GM19025 (cell line): ENCODE measurements at regions not wholly inside any gene's neighbourhood (a gene's known extent, or its start where the extent isn't known, plus 50 kb on each side); places are given as distances from the start of the nearest gene placed in this dataset.
"Not testable (repeated sequence)": the region's sequence is repeated elsewhere in the genome, so short reads cannot be mapped to it uniquely, and the experiment has no call there.

ENCODE experiments used
- ATAC-seq: cut with Tn5 transposase; IDR thresholded peaks from one replicate; pipeline ENCODE4 v1.9.1; 2021; ENCODE audit warnings: mild to moderate bottlenecking, low read depth, moderate library complexity; ENCODE audit not compliant: unreplicated experiment

DNA sequence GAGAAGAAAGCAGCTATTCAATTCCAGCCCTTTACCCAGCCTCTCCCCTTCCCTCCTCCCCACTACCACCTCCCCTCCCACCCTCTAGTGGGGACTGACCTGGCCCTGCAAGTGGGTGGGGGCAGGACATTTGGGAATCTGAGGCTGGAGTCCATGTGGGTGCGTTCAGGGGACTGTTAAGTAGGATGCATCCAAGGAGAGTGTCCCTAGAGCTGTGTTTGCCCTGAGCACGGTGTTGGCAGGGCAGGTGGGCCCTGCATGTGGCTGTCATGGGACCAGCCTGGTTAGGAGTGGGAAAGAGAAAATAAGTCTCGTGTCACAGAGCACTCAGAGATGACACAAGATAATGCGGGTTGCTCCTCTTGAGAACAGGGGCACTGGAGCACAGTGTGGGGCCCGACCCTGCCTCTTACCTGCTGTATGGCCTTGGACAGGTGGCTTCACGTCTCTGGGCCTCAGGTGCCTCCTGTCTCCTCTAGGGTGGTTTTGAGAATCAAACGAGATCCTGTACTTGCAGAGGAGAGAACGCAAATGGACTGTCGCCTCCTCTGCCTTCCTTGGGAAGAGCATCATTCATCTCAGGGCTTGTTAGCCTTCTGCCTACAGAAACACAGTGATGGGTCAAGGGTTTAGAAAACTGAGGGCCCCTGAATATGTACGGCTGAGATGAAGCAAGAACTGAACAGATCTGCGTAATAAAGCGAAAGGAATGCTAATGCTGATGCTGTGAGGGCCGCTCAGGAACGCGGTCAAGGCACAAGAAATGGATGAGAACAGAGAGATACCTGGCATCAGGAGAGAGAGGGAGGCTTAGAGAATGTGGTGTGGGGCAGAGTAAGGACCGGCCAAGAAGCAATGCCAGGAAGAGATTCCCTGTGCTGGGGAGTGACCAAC is 187.7 kb upstream of the HAAO start:
- ATAC-seq, result no peak

DNA sequence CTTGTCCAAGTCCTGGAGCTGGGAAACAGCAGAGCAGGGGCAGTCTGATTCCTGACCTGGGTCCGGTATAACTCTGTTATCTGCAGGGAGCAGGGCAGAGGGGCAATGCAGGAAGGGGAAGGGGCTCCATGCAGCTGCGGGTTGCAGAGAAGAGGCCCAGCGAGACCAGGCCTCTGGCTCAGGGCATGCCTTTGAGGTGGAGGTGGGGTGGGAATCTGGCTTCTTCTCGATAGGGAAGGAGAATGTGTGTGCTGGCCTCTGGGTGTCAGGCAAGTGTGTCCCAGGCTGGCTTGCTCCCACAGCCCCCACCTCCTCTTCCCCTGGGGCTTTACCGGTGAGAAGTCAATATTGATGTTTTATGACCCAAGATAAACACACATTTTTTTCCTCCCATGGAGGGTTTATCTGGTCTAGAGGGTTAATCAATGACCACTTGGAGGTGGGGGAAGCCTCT is 187.1 kb upstream of the HAAO start:
- no peak for ATAC-seq

DNA sequence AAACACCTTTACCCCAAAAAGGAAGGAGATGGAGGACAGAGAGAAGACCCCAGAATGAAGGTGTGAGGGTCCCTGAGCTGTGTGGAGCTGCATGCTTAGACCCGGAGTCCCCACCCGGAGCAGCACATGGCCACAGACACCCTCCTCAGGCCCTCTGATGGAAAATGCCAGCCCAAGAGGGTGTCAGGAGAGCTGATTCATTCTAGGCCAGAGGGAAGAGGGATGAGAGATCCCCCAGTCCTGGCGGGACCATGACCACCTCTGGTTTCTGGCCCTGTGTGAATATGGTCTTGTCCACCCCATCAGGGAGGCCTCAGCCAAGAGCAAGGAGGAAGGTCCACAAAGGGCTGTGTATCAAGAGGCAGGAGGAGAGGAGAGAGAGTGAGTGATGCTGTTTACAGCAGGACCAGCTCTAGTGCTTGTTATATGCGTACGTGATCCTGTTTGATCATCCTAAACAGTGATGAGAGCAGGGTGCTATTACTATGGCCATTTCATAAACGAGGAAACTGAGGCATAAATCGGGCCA is 186.6 kb upstream of the HAAO start:
- no peak for ATAC-seq

DNA sequence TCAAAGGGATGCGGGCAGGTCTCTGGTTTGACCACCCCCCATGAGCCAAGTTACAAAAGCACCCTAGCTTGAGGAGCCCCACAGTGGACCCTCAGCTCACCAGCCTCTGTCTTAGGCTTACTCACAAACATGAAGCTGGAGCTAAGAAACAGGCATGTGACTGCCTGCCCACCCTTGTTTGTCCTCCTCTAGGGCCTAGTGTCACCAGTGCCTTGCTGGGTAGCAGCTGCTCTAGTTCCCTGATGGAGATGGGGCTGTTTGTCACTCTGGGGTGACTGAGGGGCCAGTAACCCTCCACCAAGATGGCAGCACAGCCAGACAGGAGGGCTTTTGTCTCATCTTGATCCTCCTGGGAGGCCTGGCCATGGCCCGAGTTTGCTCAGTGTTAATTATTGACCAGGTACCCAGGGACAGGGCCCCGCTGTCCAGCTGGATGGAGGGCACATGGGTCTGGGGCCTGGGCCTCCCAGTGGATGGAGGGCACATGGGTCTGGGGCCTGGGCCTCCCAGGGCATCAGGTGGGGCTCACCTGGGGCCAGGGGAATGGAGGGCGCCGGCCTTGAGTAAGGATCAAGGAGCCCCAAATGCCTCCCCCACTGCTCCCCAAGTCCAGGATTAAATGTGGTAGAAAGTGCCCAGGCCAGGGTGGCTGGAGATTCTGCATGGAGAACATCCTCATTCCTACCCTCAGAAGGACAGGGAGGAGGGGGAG is 185.9 kb upstream of the HAAO start:
- ATAC-seq, result no peak

DNA sequence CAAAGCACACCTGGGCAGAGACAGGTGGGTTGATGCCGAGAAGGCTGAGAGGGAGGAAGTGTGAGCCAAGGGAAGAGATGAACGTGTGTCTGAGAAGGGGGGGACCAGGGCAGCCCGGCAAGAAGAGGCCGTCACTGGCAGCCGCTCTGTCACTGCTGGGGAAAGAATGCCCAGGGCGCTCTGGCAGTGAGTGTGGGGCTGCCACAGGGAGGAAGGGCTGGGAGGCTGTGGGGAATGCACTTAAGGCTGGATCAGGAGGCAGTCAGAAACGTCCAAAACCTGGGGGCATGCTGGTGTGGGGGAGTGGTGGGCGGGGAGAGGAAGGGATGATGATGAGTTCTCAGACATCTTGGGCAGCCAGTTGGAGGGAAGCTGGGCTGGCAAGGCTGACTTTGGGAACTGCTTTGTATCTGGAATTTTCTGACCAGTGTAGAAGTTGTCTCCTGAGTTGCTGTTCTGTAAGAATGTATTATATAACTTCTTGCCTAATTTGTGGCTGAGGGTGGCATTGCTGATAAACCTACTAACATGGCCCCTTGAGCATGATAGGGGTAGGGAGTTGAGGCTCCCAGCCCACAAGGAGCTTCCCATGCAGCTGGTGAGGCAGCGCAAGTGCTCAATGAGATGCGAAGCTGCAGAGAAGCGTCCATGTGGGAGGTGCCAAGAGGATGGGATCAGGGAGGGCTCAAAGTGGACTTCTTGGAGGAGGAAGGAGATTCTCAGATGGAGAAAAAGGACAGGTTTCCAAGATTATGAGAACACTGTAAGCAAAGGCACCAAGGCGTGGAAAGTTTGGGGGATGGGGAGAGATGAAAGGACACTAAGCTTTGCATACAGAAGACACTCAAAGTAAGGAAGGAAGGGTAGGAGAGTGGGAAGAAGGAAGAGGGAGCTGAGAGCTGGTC is 185.1 kb upstream of the HAAO start:
- ATAC-seq, result no peak

DNA sequence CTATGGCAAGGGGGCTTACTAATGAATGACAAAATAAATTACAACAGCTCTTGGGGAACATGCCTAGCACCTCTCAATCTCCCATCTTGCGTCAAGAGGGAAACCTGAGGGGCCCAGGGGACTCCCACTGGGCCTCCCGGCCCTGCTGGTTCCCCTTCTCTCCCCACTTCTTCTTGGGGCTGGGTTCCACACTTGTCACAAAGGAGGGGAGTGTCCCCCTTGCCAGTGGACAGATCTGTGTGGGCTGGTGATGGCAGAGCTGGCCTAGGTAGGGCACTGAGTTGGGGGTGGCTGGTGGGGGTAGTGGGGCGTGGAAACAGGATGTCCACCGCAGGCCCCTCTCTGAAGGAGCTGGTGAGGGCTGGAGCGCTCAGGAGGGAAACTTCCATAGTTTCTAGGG is 184.0 kb upstream of the HAAO start:
- no peak for ATAC-seq

DNA sequence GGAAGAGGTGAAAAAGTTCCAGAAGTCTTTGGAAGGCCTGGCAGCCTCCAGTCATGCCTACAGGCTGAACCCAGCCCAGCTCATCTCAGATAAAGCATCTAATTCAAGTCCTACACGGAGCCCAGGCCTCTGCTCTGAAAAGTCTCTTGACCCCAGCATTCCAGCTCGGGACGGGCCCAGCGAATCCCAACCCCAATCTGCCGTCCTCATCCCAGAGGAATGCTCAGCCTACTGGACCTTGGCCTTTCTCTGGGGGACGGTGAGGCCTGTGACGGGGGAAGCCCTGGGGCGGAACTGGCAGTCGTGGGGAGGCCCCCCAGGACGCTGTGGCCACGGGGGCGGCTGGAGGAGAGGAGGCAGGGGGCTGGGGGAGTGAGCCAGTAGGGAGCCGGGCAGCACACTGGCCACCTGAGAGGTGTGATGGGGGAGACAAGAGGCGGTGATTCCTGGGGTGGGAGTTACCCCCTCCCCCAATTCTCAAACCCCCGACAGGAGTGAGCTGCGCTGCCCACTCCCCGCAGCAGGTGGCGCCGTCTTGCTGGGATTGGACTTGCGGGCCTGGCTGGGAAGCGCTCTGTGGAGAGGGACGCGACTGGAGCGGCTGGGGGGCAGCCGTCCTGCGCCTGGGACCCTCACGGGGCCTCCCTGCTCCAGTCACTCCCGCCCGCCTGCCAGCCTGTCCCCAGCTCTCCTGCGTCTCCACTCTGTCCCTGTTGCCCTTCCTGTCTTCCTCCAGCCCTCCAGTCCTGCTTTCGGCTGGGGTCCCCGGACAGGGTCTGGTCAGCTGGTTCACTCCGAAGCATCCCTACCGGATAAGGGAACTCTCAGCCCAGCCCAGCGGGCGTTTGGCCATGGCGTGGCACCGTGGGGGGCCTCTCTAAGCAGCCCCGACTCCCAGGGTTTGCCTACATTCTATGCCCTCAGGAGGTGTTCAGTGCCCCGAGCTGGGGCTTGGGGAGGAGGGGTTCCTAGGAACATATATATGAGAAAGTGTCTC is 182.6 kb upstream of the HAAO start:
- ATAC-seq, result no peak

DNA sequence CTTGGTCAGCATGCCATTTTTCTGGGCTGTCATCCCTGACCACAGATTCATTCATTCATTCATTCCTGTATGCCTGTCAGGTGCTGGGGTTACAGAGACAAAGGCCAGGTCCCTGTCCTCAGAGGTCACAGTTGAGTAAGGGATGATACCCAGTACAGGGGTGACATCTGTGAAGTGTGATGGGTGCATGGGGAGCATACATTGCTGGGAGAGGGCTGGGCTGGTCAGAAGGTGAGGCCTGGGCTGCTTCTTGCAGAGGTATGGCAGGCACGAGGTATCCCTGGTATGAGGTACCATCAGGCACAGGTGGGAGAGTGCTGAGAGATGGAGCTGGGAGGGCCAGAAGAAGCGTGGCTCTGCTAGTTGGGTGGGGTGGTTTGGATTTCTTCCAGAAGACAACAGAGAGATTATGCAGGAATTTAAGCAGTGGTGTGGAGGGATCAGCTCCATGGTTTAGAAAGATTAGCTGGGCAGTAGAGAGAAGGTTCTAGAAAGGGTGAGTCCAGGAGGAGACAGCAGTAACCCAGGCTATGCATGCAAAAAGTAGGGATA is 181.9 kb upstream of the HAAO start:
- no peak for ATAC-seq

DNA sequence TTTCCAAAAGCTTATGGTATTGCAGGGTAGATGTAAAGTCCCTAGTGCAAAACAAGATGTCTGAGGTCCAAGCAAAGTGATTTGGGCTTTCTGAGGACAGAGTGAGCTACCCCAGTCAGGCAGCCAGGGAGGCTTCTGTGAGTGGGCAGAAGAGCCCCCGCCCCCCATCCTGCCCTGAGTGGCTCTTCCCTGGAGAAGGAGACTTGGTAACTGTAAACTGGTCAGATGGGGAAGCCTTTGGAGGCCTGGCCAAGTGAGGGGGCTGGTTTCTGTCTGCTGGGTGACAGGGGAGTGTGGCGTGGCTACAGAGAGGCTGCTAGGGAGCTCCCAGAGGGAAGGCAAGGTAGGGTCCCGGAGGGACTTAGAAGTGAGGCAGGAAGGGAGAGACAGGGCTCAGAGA is 181.3 kb upstream of the HAAO start:
- no peak for ATAC-seq

DNA sequence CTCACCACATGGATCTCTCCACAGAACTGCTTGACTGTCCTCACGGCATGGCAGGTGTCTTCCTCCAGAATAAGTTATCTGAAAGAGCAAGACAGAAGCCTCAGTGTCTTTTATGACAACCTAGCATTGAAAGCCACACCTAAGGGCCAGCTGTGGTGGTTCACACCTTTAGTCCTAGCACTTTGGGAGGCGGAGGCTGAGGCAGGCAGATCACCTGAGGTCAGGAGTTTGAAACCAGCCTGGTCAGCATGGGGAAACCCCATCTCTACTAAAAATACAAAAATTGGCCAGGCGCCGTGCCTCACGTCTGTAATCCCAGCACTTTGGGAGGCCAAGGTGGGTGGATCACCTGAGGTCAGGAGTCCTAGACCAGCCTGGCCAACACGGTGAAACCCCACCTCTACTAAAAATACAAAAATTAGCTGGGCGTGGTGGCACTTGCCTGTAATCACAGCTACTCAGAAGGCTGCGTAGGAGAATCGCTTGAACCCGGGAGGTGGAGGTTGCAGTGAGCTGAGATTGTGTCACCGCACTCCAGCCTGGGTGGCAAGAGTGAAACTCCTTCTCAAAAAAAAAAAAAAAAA is 180.6 kb upstream of the HAAO start:
- ATAC-seq, result not testable (repeated sequence)

DNA sequence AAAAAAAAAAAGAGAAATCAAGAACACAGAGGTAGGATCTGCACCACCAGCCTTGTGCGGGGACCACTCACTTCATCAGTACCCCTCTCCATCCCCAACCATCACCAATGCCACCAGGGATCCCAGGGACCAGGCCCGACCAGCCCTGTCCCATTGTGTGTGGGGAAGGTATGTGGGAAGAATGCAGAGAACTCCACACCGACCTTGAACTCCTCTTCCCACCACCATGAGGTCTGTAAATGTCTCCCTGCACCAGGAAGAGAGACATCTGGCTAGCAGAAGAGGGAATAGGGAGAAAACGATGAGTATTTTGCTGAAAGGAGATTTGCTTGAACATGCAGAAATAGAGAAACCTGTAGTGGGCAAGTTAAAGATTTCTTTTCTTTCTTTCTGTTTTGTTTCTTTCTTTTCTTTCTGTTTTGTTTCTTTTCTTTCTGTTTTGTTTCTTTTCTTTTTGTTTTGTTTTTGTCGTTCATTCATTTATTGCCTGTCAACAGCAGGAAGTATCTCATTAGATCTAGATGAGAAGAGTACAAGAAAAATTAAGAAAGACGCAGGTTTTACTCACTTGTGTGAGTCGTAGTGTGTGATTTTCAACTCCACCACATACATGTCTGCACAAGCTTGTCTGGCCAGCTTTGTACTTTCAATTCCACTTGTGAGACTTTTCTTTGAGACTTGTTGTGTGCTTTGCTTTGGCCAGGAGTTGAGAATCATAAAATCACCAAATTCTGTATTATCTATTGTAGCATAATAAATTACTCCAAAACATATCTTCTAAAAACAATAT is 179.8 kb upstream of the HAAO start:
- no peak for ATAC-seq

DNA sequence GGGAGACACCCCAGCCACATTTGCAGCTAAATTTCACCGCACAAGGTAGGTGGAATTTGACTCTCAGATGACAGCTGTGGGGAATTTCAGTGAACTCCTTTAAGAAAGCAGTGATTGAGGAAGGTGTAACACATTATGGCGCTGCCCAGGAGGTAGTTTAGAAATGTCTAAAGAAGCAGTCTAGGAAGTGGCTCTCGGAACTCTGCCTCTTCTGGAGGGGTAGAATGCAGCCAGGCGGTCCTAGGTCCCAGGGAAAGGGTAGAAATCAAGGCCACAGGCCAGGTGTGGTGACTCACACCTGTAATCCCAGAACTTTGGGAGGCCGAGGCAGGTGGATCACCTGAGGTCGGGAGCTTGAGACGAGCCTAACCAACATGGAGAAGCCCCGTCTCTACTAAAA is 179.0 kb upstream of the HAAO start:
- ATAC-seq, result no peak

DNA sequence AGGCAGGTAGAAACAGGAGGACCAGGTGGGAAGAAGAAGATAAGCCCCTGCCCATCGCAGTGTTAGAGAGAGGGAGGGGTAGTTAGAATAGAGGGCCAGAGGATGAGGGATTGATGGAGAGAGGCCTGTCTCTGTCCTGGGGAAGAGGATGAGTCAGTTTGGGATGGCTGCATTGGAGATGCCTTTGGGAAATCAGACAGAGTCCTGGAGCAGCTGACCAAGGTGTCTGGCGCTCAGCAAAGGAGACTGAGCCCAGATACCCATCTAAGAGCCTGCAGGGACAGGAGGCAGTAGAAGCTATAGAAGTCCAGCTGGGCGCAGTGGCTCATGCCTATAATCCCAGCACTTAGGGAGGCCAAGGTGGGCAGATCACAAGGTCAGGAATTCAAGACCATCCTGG is 177.8 kb upstream of the HAAO start:
- no peak for ATAC-seq

DNA sequence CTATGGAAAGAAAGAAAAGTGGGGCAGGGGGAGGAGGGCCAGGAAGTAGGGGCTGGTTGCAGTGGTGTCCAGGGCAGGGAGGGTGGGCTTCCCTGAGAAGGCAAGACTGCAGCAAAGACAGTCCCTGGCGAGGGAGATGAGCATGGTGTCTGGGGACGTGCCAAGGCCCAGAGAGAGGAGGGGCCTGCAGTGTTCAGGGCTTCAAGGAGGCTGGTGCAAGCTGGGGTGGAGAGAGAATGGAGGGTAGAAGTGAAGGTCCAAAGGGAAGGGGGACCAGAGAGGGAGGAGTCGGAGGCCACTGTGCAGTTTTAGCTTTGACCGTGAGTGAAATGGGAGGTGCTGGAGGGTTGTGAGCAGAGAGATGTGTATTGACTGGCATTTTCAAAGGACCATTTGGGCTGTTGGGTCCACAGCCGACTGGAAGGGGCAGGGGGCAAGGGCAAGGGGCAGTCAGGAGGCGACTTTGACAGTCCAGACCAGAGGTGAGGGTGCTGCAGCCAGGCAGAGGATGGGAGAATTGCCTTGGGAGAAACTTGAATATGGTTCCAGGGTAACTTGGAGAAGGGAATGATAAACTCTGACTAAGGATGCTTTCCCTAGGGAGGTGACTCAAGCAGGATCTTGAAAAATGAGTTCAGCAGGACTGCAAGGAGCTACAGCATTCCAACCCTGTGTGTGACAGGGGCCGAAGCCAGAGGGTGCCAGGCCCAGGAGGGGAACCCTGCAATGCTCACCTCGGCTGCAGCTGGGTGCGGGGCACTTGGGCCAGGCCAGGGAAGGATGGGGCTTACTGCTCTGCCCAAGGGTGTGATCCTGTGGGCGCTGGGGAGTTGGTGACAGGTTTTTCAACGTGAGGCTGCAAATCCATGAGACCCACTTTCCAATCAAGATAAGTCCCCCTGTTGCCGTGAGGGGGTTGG is 177.1 kb upstream of the HAAO start:
- ATAC-seq, result no peak

DNA sequence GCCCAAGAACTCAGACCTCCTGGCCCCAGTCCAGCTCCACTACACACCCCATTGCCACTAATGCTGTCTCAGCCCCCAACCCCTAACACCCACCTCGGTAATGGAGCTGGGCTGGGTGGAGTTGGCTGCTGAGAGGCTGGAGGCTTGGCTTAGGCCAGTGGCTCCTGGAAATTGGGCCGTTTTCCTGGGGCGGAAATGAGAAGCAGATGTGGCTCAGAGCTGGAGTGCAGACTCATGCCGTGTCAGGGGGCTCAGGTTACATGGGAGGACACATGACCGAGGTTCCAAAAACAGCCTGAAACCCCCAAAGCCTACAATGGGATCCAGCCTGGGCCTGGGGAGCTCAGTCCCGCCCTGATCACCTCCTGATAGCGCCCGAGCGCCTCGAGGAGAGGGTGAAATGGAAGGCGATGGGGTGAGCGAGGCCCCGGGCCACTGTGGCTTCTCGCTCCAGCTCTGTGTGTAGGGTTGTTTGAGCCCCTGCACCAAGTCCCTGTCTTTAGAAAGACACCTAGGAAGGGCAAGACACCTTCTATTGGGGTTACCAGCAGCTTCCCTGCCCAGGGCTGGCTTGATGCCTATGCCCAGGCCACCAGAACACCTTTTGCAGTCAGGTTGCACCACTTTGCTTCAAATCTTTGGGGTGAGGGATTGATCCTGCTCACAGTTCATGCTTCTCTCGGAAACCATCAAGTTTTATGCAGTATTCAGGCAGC is 175.7 kb upstream of the HAAO start:
- no peak for ATAC-seq

DNA sequence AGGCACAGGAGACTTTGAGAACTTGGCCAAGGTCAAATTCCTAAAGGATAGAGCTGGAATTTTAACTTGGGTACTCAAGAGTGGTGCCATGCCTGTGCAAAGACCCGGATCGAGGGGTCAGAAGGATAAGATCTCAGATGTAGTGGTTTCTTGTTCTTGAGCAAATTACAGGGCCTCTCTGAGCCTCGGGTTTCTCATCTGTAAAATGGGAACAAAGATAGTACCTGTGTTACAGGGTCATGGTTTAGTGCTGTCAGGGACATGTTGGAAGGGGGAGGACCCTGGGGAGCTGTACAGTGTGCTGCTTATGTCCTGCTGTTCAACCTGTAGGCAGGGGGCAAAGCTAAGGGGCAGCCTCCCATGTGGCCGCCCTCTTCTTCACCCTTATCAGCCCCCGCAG is 173.5 kb upstream of the HAAO start:
- ATAC-seq, result no peak
